GM12864 (cell line): ENCODE measurements at regions not wholly inside any gene's neighbourhood (a gene's known extent, or its start where the extent isn't known, plus 50 kb on each side); places are given as distances from the start of the nearest gene placed in this dataset.
"Not testable (repeated sequence)": the region's sequence is repeated elsewhere in the genome, so short reads cannot be mapped to it uniquely, and the experiment has no call there.

ENCODE experiments used
- DNase-seq: peaks from one replicate; pipeline ENCODE4 v3.0.0-alpha.2; 2011; ENCODE audit warnings: low read depth
- H3K4me3 ChIP-seq: 2 replicates; pipeline ENCODE4 v1.5.1; 2011; ENCODE audit warnings: mild to moderate bottlenecking, low read depth, low read length, control low read depth
- TF ChIP-seq, protein P1 (sequence below): IDR thresholded peaks from 2 replicates; pipeline ENCODE4 v1.5.1; 2011; ENCODE audit warnings: low read depth, mild to moderate bottlenecking, moderate library complexity, low read length, control low read depth, inconsistent platforms; ENCODE audit errors: missing control alignments

DNA sequence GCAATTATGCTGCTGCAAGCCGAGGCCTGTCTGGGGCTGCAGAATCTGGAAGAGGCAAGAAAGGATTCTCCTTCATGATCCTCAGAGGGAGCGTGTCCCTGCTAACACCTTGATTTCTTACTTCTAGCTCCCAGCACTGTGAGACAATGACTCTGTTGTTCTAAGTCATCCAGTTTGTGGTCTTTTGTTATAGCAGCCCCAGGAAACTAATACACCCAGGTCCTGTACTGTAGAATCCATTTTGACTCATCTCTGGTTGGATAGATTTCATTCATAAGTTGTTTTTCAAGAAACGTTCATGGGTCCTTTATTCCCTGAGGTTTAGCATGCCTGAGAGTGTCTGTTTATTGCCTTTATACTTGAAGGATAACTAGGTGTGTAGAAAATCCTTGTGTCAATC lies 112.7 kb downstream of the TMEM17 start:
- TF ChIP-seq, protein P1, sequence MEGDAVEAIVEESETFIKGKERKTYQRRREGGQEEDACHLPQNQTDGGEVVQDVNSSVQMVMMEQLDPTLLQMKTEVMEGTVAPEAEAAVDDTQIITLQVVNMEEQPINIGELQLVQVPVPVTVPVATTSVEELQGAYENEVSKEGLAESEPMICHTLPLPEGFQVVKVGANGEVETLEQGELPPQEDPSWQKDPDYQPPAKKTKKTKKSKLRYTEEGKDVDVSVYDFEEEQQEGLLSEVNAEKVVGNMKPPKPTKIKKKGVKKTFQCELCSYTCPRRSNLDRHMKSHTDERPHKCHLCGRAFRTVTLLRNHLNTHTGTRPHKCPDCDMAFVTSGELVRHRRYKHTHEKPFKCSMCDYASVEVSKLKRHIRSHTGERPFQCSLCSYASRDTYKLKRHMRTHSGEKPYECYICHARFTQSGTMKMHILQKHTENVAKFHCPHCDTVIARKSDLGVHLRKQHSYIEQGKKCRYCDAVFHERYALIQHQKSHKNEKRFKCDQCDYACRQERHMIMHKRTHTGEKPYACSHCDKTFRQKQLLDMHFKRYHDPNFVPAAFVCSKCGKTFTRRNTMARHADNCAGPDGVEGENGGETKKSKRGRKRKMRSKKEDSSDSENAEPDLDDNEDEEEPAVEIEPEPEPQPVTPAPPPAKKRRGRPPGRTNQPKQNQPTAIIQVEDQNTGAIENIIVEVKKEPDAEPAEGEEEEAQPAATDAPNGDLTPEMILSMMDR = no peak
- no peak overlapping the region for H3K4me3 ChIP-seq
- DNase-seq = no peak

- TF ChIP-seq, protein P1 = no peak
- no peak overlapping the region for H3K4me3 ChIP-seq
- no peak for DNase-seq
These were observed 114.3 kb downstream of the TMEM17 start for GRCh38 chr2:62391696-62392095.

DNA sequence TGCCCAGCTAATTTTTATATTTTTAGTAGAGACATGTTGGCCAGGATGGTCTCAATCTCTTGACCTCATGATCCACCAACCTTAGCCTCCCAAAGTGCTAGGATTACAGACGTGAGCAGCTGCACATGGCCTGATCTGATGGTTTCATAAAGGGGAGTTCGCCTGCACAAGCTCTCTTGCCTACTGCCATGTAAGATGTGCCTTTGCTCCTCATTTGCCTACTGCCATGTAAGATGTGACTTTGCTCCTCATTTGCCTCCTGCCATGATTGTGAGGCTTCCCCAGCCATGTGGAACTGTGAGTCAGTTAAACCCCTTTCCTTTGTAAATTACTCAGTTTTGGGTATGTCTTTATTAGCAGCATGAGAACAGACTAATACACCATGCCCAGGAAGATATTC lies 119.6 kb downstream of the TMEM17 start:
- not testable (repeated sequence) for DNase-seq, H3K4me3 ChIP-seq

DNA sequence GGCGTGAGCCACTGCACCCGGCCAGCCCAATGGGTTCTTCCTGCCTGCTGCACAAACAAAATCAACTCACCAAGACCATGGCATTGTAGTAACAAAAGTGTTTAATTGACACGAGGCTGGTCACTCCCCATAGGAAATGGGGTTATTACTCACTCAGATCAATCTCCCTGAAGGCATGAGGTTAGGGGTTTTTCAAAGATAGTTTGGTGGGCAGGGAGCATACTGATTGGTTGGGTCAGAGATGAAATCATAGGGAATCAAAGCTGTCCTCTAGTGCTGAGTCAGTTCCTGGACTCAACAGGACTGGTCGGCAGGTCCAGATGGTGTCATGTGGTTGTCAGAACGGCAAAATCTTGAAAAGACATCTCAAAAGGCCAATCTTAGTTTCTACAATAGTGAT lies 122.1 kb downstream of the TMEM17 start:
- DNase-seq = no peak
- TF ChIP-seq, protein P1 = no peak

GRCh38 chr2:62382757-62383156 lies 123.2 kb downstream of the TMEM17 start:
- DNase-seq = peak; percentile 16
- TF ChIP-seq, protein P1 = no peak
- H3K4me3 ChIP-seq = no peak overlapping the region

More for the DNA sequence above, 122.1 kb downstream of the TMEM17 start:
- no peak overlapping the region for H3K4me3 ChIP-seq

DNA sequence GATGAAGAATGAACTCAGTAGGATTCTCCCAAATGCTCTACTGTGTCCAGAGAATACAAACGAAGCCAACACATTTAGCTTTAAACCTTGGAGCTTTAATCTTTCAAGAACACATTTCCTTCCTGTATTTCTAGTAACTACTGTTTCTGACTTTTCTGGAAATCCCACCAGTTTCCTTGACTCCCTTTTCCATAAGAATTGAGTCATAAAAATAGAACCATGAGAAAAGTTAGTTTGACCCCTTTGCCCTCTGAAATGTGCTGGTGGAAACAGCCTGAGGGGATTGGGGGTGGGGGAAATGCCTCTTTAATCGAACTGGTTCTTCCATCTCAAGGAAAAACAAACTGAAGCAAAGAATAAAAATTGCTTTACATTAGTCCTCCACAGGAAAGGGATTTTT lies 123.9 kb downstream of the TMEM17 start:
- H3K4me3 ChIP-seq = no peak overlapping the region
- no peak for DNase-seq
- TF ChIP-seq, protein P1 = no peak

DNA sequence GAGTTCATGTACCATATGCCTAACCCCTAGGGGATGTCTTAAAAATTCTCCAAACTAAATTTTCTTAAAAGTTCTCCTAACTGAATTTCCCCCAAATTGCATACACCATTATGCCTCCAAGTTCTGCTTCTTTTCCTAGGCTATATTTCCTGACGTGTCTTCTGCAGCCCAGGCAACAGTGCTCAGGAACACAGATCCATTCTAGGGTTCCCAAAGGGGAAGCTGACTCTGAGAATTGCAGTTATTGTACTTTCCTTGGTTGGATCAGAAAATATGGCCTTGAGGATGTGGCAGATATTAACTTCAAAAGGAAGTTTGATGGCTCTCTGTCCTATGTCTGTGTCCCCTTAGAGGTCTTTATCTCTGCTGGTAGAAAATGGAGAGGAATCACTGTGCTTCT lies 124.3 kb downstream of the TMEM17 start:
- TF ChIP-seq, protein P1 = no peak
- H3K4me3 ChIP-seq = no peak overlapping the region
- DNase-seq = no peak

DNA sequence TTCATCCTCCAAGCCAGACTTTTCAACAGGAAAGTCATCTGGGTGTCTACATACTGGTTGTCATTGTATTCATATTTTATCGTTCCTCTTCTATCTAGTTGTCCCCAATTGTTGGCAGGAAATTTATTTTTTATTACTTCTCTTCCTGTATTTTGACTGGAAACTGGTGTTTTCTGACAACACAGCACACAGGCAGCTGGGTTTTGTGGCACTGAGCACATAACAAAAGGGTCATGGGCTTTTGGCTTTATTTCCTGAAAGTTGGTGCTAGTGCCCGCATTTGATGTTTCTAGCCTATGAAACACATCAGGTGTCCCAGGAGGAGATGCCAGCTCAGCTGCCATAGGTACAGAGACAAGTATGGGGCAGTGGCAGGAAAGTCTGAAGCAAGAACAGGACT lies 126.4 kb downstream of the TMEM17 start:
- DNase-seq = no peak
- TF ChIP-seq, protein P1 = no peak
- H3K4me3 ChIP-seq = no peak overlapping the region
